ENCODE measurements at regions not wholly inside any gene's neighbourhood (a gene's known extent, or its start where the extent isn't known, plus 50 kb on each side); places are given as distances from the start of the nearest gene placed in this dataset.

DNA sequence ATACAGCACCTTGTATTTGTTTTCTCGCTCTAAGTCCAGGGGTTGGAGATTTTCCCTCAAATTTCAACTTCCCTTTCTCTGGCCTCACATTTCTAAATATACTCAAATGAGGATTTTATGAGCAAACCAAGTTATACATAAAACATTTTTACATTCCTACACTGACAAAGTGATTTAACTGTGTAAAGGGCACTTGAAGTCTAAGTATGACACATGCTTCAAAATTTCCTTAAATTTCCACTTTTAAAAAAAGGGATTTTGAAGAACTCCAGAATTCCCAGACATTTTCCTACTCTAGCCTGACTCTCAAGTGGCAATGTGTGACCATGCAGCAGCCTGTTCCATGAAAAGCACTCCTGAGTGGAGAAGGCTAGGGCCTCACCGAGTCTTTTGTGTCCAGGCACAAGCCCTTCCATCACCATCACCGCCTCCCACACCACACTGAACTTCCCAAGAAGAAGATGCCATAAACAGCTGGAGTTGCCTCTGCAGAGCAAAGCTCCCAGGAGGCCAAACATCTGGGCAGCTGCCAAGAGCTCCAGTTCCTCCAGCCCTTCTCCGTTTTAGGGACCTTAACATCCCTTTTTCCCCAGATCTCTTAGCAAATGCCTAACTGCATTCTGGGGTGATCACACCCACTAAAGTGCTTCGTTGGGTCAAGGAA is 68.9 kb downstream of the NCR2 start:
- FAIRE-seq: no peak

DNA sequence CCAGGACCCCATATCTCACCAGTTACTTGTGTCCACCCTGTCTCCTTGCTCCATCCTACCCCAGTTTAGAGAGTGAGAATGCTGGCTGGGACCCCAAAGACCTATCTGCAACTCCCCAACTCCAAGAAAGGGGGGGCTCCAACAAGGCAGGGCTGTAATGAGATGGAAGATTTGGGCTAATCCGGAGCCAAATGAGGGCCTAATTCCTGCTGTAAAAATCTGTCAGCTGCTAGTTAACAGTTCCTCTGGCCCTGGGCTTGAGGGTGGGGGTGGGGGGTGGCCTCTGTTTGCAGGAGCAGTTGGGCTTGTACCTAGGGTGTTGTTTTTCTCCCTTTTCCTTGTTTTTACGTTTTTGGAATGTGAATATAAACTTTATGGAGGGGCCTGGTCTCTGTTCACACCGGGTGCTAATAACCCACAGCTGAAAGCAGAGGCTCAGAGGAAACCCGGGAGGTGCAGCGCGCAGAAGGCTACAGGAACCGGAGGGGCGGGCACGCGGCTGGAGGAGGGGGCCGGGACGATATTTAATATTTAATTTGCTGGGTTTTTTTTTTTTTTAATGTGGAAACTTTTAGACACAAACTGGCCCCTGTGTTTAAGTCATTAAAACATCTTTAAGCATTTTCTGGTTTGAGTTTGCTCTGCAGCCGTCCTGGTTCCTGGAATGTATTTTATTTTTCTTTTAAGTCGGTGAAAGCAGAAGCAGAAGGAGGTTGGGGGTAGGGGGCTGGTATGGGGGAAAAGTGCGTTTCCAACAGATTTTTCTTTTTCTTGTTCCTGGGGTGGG is 70.7 kb downstream of the NCR2 start:
- FAIRE-seq: no peak

DNA sequence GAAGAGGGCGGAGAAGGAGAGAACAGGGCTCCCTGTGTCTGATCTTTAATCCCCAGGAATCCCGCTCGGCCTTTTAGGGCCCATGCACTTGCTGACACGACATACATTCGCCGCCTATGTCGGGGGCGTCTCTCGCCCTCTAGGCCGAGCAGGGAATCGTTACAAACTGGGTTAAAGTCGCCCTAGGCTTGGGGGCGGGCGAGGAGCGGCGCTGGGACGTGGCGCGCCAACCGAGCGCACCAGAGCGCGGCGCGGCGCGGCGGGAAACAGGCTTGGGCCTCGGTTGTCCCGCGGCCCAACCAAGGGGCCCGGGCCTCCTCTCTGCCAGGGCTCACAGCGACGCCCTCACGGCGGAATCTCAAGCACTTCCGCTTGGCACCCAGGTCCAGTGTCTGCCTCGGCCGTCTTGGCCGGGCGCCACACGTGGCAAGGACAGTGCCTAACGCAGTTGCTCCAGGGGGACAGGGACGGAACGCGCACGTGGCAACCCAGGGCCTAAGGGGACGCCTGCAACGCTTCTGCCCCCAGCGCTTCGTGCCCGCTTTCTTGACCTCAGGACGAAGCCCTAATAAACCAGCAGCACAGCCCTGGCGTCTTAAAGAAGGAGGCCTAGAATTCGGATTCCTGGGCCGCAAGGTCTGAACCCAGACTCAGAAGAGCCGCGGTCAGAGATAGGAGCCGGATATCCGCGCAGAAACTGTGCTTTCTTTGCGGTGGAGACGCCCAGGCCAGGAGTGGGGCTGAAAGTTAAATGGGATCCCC is 71.5 kb downstream of the NCR2 start:
- no peak for FAIRE-seq

DNA sequence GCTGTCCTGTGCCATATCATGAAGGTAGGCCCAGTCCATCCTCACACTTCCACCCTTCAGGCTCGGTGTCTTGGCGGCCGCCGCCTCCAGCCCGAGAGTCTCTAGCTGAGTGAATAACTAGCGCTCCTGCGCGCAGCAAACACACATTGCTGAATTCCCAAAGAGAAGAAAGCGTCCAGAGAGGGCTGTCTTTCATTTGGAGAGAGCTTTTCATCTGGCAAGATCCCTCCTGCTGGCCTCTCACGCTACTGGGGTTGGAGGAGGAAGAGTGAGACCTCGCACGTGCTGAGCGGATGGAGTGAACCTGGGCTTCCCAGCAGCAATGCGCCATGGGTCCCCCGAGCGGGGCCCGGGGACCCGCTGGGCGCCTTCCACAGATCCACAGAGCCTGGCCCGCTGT is 73.2 kb downstream of the NCR2 start:
- no peak for FAIRE-seq

DNA sequence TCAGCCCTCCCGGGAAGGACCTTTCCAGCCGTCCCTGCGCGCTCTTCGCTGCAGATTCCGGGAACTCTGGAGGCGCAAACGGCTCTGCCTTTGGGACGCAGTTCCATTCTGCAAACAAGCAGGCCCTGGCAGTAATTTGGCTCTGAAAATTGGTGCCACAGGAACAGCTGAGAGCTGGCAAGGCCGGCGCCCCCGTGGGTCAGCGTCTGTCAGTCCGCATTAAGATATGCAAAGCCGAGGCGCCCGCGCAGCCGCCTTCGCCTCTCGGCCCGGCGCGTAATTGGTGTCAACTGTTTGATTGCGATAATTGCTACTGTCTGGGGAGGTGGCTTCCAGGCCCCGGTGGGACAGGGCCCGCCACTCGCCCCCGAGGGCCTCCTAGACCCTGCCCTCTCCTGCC is 73.6 kb downstream of the NCR2 start:
- FAIRE-seq: no peak

DNA sequence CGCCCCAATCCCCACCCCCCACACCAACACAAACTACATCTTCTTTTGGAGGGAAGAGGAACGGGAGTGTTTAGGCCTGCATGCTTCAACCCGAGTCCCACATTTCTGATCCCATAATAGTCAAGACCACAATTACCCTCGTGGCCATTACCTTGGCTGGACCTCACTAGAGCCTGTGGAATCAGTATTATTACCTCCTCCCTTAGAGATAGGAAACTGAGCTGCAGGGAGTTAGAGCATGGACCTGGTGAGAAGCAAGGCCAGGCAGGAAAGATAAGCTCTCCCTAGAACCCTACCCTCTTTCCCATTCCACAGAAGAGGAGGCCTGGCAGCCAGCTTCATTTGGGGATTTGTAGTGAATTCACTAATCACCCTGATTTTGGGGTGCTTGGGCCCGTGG is 74.1 kb downstream of the NCR2 start:
- FAIRE-seq: no peak

- no peak for FAIRE-seq
These were observed 76.6 kb downstream of the NCR2 start for GRCh38 chr6:41411961-41412360.

- FAIRE-seq: no peak
These were observed 77.8 kb downstream of the NCR2 start for GRCh38 chr6:41413250-41413649.

- no peak for FAIRE-seq
These were observed 81.1 kb downstream of the NCR2 start for GRCh38 chr6:41416501-41416837.

GRCh38 chr6:41418741-41419140 is 83.3 kb downstream of the NCR2 start:
- FAIRE-seq: no peak

DNA sequence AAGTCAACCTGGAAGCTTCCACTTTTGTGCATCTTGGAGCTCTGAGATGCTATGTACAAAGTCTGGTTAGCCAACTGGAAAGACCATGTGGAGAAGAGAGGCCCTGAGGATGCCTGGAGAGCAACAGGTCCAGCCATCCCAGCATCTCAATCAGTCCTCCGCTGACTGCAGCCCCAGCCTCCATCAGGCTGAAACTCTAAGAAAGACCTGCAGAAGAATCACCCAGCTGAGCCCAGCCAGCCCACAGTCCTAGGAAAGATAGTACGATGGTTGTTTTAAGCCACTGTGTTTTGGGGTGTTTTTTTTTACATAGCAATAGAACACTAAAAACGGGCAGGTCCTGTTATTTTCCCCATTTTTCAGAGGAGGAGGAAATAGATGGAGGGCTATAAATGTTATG is 84.0 kb downstream of the NCR2 start:
- FAIRE-seq: no peak

GRCh38 chr6:41420186-41420585 is 84.8 kb downstream of the NCR2 start:
- no peak for FAIRE-seq

DNA sequence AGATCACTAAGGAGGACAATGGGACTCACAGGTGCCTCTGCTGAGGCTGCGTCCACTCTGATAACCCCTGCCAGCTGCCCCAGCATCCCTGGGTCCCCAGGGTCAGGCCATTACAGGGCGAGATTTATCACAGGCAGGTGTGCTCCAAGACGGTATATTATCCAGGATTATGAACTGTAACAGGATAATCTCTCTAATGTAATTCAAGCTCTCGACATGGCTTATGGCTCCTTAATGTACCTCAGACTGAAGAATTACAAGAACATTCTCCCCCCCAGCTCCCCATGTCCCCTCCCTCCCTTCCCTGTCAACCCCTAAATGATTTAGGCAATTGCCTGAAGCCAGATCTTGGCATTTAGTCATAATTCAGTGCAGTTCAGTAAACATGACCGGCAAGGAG is 86.8 kb downstream of the NCR2 start:
- FAIRE-seq: no peak

- no peak for FAIRE-seq
These were observed 87.6 kb downstream of the NCR2 start for GRCh38 chr6:41423002-41423401.

- peak; percentile 9 for FAIRE-seq
These were observed 89.1 kb downstream of the NCR2 start for GRCh38 chr6:41424370-41425058.

GRCh38 chr6:41425511-41425910 is 90.1 kb downstream of the NCR2 start:
- FAIRE-seq: no peak

DNA sequence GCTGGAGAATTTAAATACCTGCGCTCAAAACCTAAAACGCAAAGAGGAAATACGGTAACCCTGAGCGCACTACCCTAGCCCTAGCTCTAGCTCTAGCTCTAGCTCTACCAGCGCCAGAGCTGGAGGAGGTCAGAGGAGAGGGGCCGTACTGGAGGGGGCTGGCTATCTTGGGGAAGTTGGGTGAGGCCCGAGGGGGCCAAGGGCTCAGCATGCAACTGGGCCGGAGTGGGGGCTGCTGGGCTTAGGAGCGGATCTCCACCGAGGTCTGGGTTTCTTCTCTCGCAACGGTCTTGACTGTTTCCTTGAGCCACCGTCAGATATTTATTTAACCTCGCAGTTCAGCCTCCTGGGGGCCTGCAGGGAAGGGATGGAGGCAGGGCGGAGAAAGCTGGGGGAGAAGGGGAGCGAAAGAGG is 91.0 kb downstream of the NCR2 start:
- FAIRE-seq: no peak

GRCh38 chr6:41426888-41427641 is 91.7 kb downstream of the NCR2 start:
- no peak for FAIRE-seq

- no peak for FAIRE-seq
These were observed 92.4 kb downstream of the NCR2 start for GRCh38 chr6:41427642-41428335.

DNA sequence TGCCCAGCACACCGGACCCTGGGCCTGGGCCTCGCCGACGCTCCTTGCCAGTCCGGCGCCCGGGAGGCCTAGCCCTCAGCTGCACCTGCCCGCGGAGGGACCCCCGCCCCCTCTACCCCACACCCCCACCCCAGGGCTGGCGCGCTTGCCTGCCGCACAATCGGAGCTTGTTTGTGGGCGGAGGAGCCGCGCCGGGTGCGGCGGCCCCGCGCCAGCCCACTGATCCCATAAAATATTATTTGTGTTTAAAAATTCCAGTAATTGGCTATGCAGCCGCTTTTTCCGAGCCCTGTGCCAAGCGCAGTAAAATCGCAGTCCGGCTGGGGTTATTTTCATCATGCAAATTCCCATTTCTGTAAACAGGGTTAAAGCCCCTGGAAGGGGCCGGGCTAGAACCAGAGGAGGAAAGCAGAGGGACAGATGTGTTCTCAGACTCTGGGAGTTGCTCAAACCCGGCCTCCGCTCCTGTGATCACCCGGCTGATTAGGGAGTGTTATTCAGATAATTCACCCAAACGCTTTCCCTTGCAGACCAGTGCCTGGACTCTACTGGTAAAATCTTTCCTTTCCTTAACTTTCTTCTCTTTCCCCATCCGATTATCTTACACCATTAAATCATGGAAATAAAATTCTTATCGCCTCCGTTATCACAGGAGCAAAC is 93.1 kb downstream of the NCR2 start:
- FAIRE-seq: no peak

- FAIRE-seq: no peak
These were observed 93.6 kb downstream of the NCR2 start for GRCh38 chr6:41428996-41429421.

All from islet of Langerhans (tissue), 1 donor.